Tibial nerve (tissue), 4 donors: ENCODE measurements at regions not wholly inside any gene's neighbourhood (a gene's known extent, or its start where the extent isn't known, plus 50 kb on each side); places are given as distances from the start of the nearest gene placed in this dataset.

Source experiments
- EP300 ChIP-seq, 2 donors: sonication (generic); formaldehyde crosslinking; IDR thresholded peaks; one replicate each; pipeline ENCODE4 v1.6.1; 2017; ENCODE audit warnings: antibody characterized with exemption in 2 of 2, mild to moderate bottlenecking in 1 of 2
- POLR2A ChIP-seq, 2 donors: fragments of 450-650 bp; IDR thresholded peaks; one replicate each; pipeline ENCODE4 v1.6.1; 2017; ENCODE audit warnings: antibody characterized with exemption in 2 of 2, mild to moderate bottlenecking in 2 of 2, moderate library complexity in 2 of 2
- TF ChIP-seq, protein P1 (sequence below), 5 experiments: fragments of 200-600 bp in 3 of 5; fragments of 450-650 bp in 2 of 5; sonication (generic) in 3 of 5; IDR thresholded peaks; one replicate each; pipeline ENCODE4 v1.5.1; 2016 to 2019; ENCODE audit warnings: antibody characterized with exemption in 5 of 5, mild to moderate bottlenecking in 3 of 5, moderate library complexity in 2 of 5

DNA sequence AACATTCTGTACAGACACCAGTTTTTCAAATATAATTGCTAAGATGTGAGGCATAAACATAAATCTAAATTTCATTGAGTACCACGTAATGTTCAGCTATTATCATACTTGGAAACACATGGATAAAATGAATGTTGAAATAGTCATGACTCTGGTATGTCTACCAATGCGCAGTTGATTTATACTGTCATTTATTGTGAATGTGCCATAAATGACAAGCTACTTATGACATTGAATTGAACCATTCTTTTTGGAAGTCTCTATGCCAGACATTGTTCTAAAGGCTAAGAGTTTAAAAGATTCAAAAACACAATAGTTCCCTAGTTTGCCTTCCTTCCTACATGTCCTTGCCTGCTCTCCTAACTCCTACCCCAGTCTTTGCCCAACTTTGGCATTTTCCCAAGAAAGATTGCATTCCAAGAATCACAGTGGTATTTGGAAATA is 96.6 kb upstream of the DMD start:
- no peak for TF ChIP-seq POLR2A (IDR thresholded peaks at IDR 0.05)
- TF ChIP-seq, protein P1, sequence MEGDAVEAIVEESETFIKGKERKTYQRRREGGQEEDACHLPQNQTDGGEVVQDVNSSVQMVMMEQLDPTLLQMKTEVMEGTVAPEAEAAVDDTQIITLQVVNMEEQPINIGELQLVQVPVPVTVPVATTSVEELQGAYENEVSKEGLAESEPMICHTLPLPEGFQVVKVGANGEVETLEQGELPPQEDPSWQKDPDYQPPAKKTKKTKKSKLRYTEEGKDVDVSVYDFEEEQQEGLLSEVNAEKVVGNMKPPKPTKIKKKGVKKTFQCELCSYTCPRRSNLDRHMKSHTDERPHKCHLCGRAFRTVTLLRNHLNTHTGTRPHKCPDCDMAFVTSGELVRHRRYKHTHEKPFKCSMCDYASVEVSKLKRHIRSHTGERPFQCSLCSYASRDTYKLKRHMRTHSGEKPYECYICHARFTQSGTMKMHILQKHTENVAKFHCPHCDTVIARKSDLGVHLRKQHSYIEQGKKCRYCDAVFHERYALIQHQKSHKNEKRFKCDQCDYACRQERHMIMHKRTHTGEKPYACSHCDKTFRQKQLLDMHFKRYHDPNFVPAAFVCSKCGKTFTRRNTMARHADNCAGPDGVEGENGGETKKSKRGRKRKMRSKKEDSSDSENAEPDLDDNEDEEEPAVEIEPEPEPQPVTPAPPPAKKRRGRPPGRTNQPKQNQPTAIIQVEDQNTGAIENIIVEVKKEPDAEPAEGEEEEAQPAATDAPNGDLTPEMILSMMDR (IDR thresholded peaks at IDR 0.05): no peak
- peak in 1 of 2 donors; percentile 15 for TF ChIP-seq EP300 (IDR thresholded peaks at IDR 0.05)
